ENCODE measurements at regions not wholly inside any gene's neighbourhood (a gene's known extent, or its start where the extent isn't known, plus 50 kb on each side); places are given as distances from the start of the nearest gene placed in this dataset.

DNA sequence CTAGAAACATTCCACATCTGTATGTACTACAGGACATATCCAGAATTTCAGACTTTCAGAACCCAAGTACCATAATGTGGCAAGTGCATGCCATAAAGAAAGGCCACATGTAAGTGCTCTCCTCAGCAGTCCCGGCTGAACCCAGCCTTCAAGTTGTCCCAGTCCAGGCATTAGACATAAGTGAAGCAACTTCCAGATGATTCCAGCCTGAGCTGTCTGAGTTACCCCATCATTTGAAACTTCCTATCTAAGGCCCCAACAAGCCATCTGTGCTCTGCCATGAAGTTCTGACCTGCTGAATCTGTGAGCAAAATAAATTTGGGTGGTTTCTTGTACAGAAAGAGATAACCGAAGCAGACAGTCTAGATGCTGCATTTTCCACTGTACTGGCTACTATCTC is 218.8 kb downstream of the IPMK start:
- no peak for DNase-seq (ENCODE audit: low spot score in 2 of 2)
- Histone ChIP-seq H3K9me3 (no peaks in the 10 kb centered on the region), H3K4me1 (no peaks in the 10 kb centered on the region), H3K27me3 (no peaks in the 10 kb centered on the region), H3K4me3 (no peak overlapping the region), H3K27ac (no peak overlapping the region), H3K36me3 (no peaks in the 10 kb centered on the region)
- TF ChIP-seq, protein P1, sequence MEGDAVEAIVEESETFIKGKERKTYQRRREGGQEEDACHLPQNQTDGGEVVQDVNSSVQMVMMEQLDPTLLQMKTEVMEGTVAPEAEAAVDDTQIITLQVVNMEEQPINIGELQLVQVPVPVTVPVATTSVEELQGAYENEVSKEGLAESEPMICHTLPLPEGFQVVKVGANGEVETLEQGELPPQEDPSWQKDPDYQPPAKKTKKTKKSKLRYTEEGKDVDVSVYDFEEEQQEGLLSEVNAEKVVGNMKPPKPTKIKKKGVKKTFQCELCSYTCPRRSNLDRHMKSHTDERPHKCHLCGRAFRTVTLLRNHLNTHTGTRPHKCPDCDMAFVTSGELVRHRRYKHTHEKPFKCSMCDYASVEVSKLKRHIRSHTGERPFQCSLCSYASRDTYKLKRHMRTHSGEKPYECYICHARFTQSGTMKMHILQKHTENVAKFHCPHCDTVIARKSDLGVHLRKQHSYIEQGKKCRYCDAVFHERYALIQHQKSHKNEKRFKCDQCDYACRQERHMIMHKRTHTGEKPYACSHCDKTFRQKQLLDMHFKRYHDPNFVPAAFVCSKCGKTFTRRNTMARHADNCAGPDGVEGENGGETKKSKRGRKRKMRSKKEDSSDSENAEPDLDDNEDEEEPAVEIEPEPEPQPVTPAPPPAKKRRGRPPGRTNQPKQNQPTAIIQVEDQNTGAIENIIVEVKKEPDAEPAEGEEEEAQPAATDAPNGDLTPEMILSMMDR (IDR thresholded peaks at IDR 0.05): no peak
- no peak for TF ChIP-seq EP300 (IDR thresholded peaks at IDR 0.05)
- TF ChIP-seq POLR2A (IDR thresholded peaks at IDR 0.05): no peak
- 86 to 87% methylated on average over 2 of the region's 2 CpGs for WGBS, 2 donors

DNA sequence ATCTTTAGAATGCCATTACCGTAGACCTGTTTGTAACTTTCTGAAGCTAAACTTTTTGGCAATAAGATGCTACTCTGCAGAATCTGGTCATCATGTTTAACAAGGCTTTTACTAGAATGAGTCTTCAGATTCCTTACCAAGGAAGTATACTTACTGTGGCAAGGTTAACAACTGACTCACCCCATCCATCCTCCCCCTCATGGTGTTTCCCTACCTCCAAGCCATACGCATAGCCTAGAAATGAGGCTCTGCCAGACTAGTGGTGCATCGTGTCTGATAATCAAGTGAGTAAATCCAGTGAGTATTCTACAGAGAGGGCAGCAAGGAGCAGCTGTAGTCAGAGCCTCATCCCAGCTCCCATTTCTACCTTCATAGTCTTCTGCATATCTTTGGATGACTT is 223.6 kb downstream of the IPMK start:
- TF ChIP-seq, protein P1 (IDR thresholded peaks at IDR 0.05): no peak
- TF ChIP-seq POLR2A (IDR thresholded peaks at IDR 0.05) (no peak), EP300 (IDR thresholded peaks at IDR 0.05) (no peak)
- H3K27ac ChIP-seq: no peak overlapping the region
- 87 to 94% methylated on average over 3 of the region's 3 CpGs for WGBS, 2 donors
- H3K4me1 ChIP-seq: no peaks in the 10 kb centered on the region
- no peak overlapping the region for H3K4me3 ChIP-seq
- DNase-seq (ENCODE audit: low spot score in 2 of 2): no peak
- H3K9me3 ChIP-seq: peaks cover 0 to 6% (median 0%) of the 10 kb centered on the region in 4 donors
- H3K27me3 ChIP-seq: no peaks in the 10 kb centered on the region
- no peaks in the 10 kb centered on the region for H3K36me3 ChIP-seq

DNA sequence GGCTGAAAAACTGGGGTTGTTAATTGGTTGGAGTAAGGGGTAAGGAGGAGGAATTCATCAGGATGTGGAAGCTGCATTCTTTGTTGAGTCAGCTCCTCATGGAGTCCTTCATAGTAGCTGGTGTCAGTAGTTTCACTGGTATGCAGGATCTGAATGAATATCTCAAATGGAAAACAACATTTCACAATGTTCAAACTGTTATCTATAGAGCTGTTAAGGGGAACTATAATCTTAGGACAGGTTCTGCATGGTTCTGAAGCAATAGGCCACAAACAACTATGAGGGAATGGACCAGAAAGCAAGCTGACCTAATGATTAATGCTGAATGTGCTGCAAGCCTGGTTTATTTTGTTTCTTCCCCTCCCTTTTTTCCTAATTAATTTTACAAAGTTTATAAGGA is 225.8 kb downstream of the IPMK start:
- Histone ChIP-seq H3K4me1 (no peaks in the 10 kb centered on the region), H3K4me3 (no peak overlapping the region), H3K9me3 (peaks cover 0 to 6% (median 0%) of the 10 kb centered on the region in 4 donors), H3K27ac (no peak overlapping the region), H3K27me3 (no peaks in the 10 kb centered on the region), H3K36me3 (no peaks in the 10 kb centered on the region)
- TF ChIP-seq POLR2A (IDR thresholded peaks at IDR 0.05) (no peak), EP300 (IDR thresholded peaks at IDR 0.05) (no peak)
- TF ChIP-seq, protein P1 (IDR thresholded peaks at IDR 0.05): no peak
- DNase-seq (ENCODE audit: low spot score in 2 of 2): no peak

DNA sequence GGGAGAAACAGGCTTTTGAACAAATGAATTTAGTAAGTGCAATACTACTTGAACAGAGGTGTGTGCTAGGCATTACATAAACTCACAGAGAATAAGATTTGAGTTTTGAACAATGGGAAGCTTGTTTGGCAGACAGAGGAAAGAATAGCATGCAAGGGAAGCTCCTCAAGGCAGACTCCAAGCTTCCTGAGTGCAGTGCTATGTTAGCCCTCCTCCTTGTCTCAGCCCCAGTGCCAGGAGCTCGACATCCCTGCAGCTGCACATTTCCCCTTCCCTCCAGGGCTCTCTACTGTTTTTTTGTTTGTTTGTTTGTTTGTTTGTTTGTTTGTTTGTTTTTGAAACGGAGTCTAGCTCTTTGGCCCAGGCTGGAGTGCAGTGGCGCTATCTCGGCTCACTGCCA is 237.5 kb downstream of the IPMK start:
- Histone ChIP-seq H3K27me3 (no peaks in the 10 kb centered on the region), H3K36me3 (no peaks in the 10 kb centered on the region), H3K27ac (no peak overlapping the region), H3K4me3 (no peak overlapping the region), H3K9me3 (no peaks in the 10 kb centered on the region), H3K4me1 (no peaks in the 10 kb centered on the region)
- DNase-seq (ENCODE audit: low spot score in 2 of 2): no peak
- TF ChIP-seq, protein P1 (IDR thresholded peaks at IDR 0.05): no peak
- TF ChIP-seq POLR2A (IDR thresholded peaks at IDR 0.05) (no peak), EP300 (IDR thresholded peaks at IDR 0.05) (no peak)
- 57 to 59% methylated on average over 4 of the region's 4 CpGs for WGBS, 2 donors

DNA sequence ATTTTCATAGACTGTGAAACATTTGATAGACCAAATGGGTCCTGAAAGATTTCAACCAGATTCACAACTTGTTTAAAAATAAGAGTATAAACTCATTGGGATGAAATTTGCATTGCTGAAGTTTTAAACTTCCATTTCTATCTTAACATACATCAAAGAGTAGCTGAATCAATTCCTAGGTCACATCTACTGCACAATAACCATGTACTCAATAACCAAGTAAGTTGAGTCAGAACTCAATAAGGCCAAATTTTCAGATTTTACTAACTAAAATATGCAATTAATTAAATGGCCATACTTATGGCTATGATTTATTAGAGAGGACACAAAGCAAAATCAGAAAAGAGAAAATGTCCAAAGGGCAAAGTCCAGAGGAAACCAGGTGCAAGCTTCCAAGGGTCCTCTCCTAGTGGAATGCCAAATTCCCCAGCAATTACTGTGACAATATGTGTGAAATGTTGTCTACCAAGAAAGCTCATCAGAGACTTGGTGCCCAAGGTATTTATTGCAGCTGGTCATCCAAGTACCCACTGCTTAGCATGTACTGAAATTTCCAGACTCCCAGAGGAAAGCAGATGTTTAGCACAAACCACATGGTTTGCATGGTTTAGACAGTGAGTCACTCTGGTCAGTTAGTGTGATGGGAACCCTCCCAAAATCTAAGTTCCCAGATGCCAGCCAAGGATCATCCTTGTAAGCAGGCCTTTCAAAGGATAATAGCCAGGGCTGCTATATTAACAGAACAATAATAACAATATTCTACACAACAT is 238.9 kb downstream of the IPMK start:
- Histone ChIP-seq H3K27ac (no peak overlapping the region), H3K36me3 (no peaks in the 10 kb centered on the region), H3K4me3 (no peak overlapping the region), H3K4me1 (no peaks in the 10 kb centered on the region), H3K27me3 (no peaks in the 10 kb centered on the region), H3K9me3 (no peaks in the 10 kb centered on the region)
- DNase-seq (ENCODE audit: low spot score in 2 of 2): no peak
- TF ChIP-seq, protein P1 (IDR thresholded peaks at IDR 0.05): no peak
- TF ChIP-seq EP300 (IDR thresholded peaks at IDR 0.05): no peak
- TF ChIP-seq POLR2A (IDR thresholded peaks at IDR 0.05): no peak

All from tibial nerve (tissue), 4 donors.